CD4-positive, alpha-beta T cell (primary cell): ENCODE measurements at regions not wholly inside any gene's neighbourhood (a gene's known extent, or its start where the extent isn't known, plus 50 kb on each side); places are given as distances from the start of the nearest gene placed in this dataset.

ENCODE experiments used
- ATAC-seq: fragments of 200-7000 bp; cut with Tn5 transposase; one replicate; pipeline ENCODE4 v1.10.0; 2022; ENCODE audit warnings: mild to moderate bottlenecking; ENCODE audit not compliant: poor library complexity
- CTCF ChIA-PET: fragments of 350-600 bp; sonication (Branson Sonifier 250); formaldehyde crosslinking; loops from one replicate; lab custom pipeline; 2021; ENCODE audit warnings: antibody characterized with exemption, inconsistent platforms; lab: Charles Lee
- POLR2A ChIA-PET: fragments of 350-600 bp; sonication (Branson Sonifier 250); formaldehyde crosslinking; loops from one replicate; lab custom pipeline; 2021; ENCODE audit warnings: antibody characterized with exemption, inconsistent platforms; lab: Charles Lee
- DNase-seq, 14 experiments: peaks; one replicate each; pipeline ENCODE4 v3.0.0-alpha.2; 2013 to 2020; ENCODE audit warnings: mixed read lengths in 2 of 14
- H3K27ac ChIP-seq, 2 donors: one replicate each; pipeline versions ENCODE4 v1.5.1 to v1.7.0; 2013; ENCODE audit warnings: low read length in 2 of 2, low read depth in 1 of 2, mild to moderate bottlenecking in 1 of 2
- H3K27me3 ChIP-seq, 2 experiments: 1 replicate in 1 of 2; 2 replicates in 1 of 2; pipeline versions ENCODE4 v1.6.1 to v1.7.0; 2013; ENCODE audit warnings: low read length in 2 of 2, control low read depth in 1 of 2, mild to moderate bottlenecking in 1 of 2, moderate library complexity in 1 of 2; ENCODE audit not compliant: insufficient read depth in 2 of 2, control insufficient read depth in 1 of 2
- H3K36me3 ChIP-seq: one replicate; pipeline ENCODE4 v1.6.1; 2013; ENCODE audit warnings: low read length, control low read depth; ENCODE audit not compliant: insufficient read depth
- H3K4me1 ChIP-seq: one replicate; pipeline ENCODE4 v1.6.1; 2013; ENCODE audit warnings: low read length, control low read depth; ENCODE audit not compliant: insufficient read depth
- H3K4me3 ChIP-seq: one replicate; pipeline ENCODE4 v1.5.1; 2013; ENCODE audit warnings: mild to moderate bottlenecking, low read length, moderate library complexity
- H3K9me3 ChIP-seq, 2 experiments: 1 replicate in 1 of 2; 2 replicates in 1 of 2; pipeline versions ENCODE4 v1.6.1 to v1.7.0; 2013; ENCODE audit warnings: low read length in 2 of 2, mild to moderate bottlenecking in 2 of 2, control low read depth in 1 of 2, moderate library complexity in 1 of 2; ENCODE audit not compliant: control insufficient read depth in 1 of 2, insufficient read depth in 1 of 2
- H3K27ac Mint-ChIP-seq: one replicate; pipeline ENCODE4 v1.8.0; 2020; ENCODE audit warnings: mixed read lengths
- H3K27me3 Mint-ChIP-seq: one replicate; pipeline ENCODE4 v1.8.0; 2021; ENCODE audit warnings: mixed read lengths
- H3K36me3 Mint-ChIP-seq: one replicate; pipeline ENCODE4 v1.8.0; 2021; ENCODE audit warnings: low read depth, mixed read lengths
- H3K4me1 Mint-ChIP-seq: one replicate; pipeline ENCODE4 v1.8.0; 2021; ENCODE audit warnings: low read depth, mixed read lengths
- H3K4me3 Mint-ChIP-seq: one replicate; pipeline ENCODE4 v1.8.0; 2020; ENCODE audit warnings: mild to moderate bottlenecking, mixed read lengths
- H3K9me3 Mint-ChIP-seq: one replicate; pipeline ENCODE4 v1.8.0; 2020; ENCODE audit warnings: mixed read lengths
- CTCF ChIP-seq: fragments of 200-600 bp; IDR thresholded peaks from one replicate; pipeline ENCODE4 v1.8.0; 2022; ENCODE audit warnings: antibody characterized with exemption, mild to moderate bottlenecking
- intact Hi-C, 2 experiments: fragments of 100-400 bp; cut with DNase I in 1 of 2; cut with micrococcal nuclease in 1 of 2; formaldehyde crosslinking; loops; one replicate each; pipeline versions ENCODE4 v1.15.1 to v1.9.0; 2023 to 2025; cut with DNase I, micrococcal nuclease

GRCh38 chr12:102685841-102686240 lies 205.5 kb upstream of the IGF1 start:
- TF ChIP-seq CTCF = no peak
- DNase-seq = no peak
- H3K27me3 ChIP-seq = no peaks in the 10 kb centered on the region
- ATAC-seq = no peak
- Mint-ChIP-seq H3K4me3 (no peak overlapping the region), H3K27me3 (peaks cover 5% of the 10 kb centered on the region), H3K36me3 (no peaks in the 10 kb centered on the region), H3K27ac (no peak overlapping the region), H3K9me3 (no peaks in the 10 kb centered on the region), H3K4me1 (no peaks in the 10 kb centered on the region)
- H3K27ac ChIP-seq = no peak overlapping the region
- ChIA-PET POLR2A (no interaction called here), CTCF (no interaction called here)
- no peaks in the 10 kb centered on the region for H3K36me3 ChIP-seq
- H3K9me3 ChIP-seq = no peaks in the 10 kb centered on the region
- intact Hi-C loops = no loop called here
- no peak overlapping the region for H3K4me3 ChIP-seq
- H3K4me1 ChIP-seq = no peaks in the 10 kb centered on the region

- Mint-ChIP-seq H3K36me3 (no peaks in the 10 kb centered on the region), H3K9me3 (no peaks in the 10 kb centered on the region), H3K27ac (no peak overlapping the region), H3K4me1 (no peaks in the 10 kb centered on the region), H3K27me3 (peaks cover 5% of the 10 kb centered on the region), H3K4me3 (no peak overlapping the region)
- CTCF ChIA-PET = no interaction called here
- Histone ChIP-seq H3K36me3 (no peaks in the 10 kb centered on the region), H3K27me3 (no peaks in the 10 kb centered on the region), H3K27ac (no peak overlapping the region), H3K4me3 (no peak overlapping the region), H3K9me3 (no peaks in the 10 kb centered on the region), H3K4me1 (no peaks in the 10 kb centered on the region)
- POLR2A ChIA-PET = no interaction called here
- no peak for DNase-seq
- no peak for TF ChIP-seq CTCF
- intact Hi-C loops = no loop called here
- ATAC-seq = no peak
These were observed 204.8 kb upstream of the IGF1 start for GRCh38 chr12:102685172-102685571.

- H3K27me3 ChIP-seq = no peaks in the 10 kb centered on the region
- Mint-ChIP-seq H3K27me3 (peaks cover 5% of the 10 kb centered on the region), H3K4me3 (no peak overlapping the region), H3K27ac (no peak overlapping the region), H3K4me1 (no peaks in the 10 kb centered on the region), H3K36me3 (no peaks in the 10 kb centered on the region), H3K9me3 (peaks cover 4% of the 10 kb centered on the region)
- intact Hi-C loops = no loop called here
- no peak for TF ChIP-seq CTCF
- no peak for DNase-seq
- no peak overlapping the region for H3K27ac ChIP-seq
- no peaks in the 10 kb centered on the region for H3K9me3 ChIP-seq
- ChIA-PET POLR2A (no interaction called here), CTCF (no interaction called here)
- no peak for ATAC-seq
- no peaks in the 10 kb centered on the region for H3K4me1 ChIP-seq
- H3K4me3 ChIP-seq = no peak overlapping the region
- H3K36me3 ChIP-seq = no peaks in the 10 kb centered on the region
These were observed 202.3 kb upstream of the IGF1 start for GRCh38 chr12:102682366-102683289.
